Mammary epithelial cell (primary cell): ENCODE measurements at regions not wholly inside any gene's neighbourhood (a gene's known extent, or its start where the extent isn't known, plus 50 kb on each side); places are given as distances from the start of the nearest gene placed in this dataset.

ENCODE experiments used
- EZH2 ChIP-seq: IDR thresholded peaks from 2 replicates; pipeline ENCODE4 v1.6.1; 2012; ENCODE audit warnings: low read length, inconsistent platforms, borderline replicate concordance
- TF ChIP-seq, protein P1 (sequence below), 2 donors: IDR thresholded peaks in 1 of 2; conservative IDR thresholded peaks in 1 of 2; 2 replicates each; pipeline ENCODE4 v1.5.1; 2011 to 2012; ENCODE audit warnings: inconsistent platforms in 2 of 2, low read length in 2 of 2, mild to moderate bottlenecking in 2 of 2, control low read depth in 1 of 2, low read depth in 1 of 2; ENCODE audit not compliant: insufficient read depth in 1 of 2; ENCODE audit errors: extremely low read depth in 1 of 2

DNA sequence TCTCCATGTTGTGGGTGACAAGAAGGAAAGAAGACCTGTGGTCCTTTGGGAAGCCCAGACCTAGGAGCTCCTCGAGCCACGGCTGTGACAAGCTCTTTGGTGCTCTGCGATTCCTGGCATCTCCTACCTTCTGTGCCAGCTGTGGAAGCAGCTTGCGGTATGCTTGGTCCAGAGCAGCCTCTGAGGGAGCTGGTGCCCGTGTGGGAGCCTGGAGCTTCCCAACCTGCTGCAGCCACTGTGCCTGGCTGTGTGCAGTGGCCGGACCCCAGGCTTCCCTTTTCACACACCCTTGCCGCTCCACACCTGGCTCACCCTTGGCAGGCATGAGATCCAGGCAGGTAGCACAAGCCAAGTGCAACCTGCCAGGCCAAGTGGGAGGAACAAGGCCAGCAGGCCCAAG, 1328.6 kb upstream of the SLC39A10 start:
- TF ChIP-seq, protein P1, sequence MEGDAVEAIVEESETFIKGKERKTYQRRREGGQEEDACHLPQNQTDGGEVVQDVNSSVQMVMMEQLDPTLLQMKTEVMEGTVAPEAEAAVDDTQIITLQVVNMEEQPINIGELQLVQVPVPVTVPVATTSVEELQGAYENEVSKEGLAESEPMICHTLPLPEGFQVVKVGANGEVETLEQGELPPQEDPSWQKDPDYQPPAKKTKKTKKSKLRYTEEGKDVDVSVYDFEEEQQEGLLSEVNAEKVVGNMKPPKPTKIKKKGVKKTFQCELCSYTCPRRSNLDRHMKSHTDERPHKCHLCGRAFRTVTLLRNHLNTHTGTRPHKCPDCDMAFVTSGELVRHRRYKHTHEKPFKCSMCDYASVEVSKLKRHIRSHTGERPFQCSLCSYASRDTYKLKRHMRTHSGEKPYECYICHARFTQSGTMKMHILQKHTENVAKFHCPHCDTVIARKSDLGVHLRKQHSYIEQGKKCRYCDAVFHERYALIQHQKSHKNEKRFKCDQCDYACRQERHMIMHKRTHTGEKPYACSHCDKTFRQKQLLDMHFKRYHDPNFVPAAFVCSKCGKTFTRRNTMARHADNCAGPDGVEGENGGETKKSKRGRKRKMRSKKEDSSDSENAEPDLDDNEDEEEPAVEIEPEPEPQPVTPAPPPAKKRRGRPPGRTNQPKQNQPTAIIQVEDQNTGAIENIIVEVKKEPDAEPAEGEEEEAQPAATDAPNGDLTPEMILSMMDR (conservative IDR thresholded peaks at IDR 0.05 in 1 of 2, IDR thresholded peaks at IDR 0.05 in 1 of 2; ENCODE audit: extremely low read depth in 1 of 2, insufficient read depth in 1 of 2, low read depth in 1 of 2, low read length in 2 of 2), result no peak
- no peak for TF ChIP-seq EZH2
